ENCODE measurements at regions not wholly inside any gene's neighbourhood (a gene's known extent, or its start where the extent isn't known, plus 50 kb on each side); places are given as distances from the start of the nearest gene placed in this dataset.

GRCh38 chr11:23124996-23125395 lies 264.7 kb upstream of the CCDC179 start:
- no peak overlapping the region for H3K27ac Mint-ChIP-seq
- H3K4me1 Mint-ChIP-seq = no peaks in the 10 kb centered on the region
- H3K9me3 ChIP-seq (ENCODE audit: low read length) = no peaks in the 10 kb centered on the region
- no peaks in the 10 kb centered on the region for H3K27me3 Mint-ChIP-seq
- no peaks in the 10 kb centered on the region for H3K36me3 Mint-ChIP-seq
- H3K36me3 ChIP-seq (ENCODE audit: insufficient read depth, low read length) = no peaks in the 10 kb centered on the region
- CTCF ChIA-PET = no interaction called here
- H3K4me3 Mint-ChIP-seq = no peak overlapping the region
- no peaks in the 10 kb centered on the region for H3K4me1 ChIP-seq (ENCODE audit: insufficient read depth, low read length)
- POLR2A ChIA-PET = no interaction called here
- H3K27ac ChIP-seq (ENCODE audit: low read depth, low read length) = no peak overlapping the region
- no peak overlapping the region for H3K4me3 ChIP-seq (ENCODE audit: low read length)
- peaks cover 0 to 24% (median 8%) of the 10 kb centered on the region in 5 donors for H3K9me3 Mint-ChIP-seq
- H3K27me3 ChIP-seq (ENCODE audit: insufficient read depth, low read length, poor library complexity, severe bottlenecking) = no peaks in the 10 kb centered on the region
- DNase-seq = no peak

- Histone ChIP-seq H3K4me1 (ENCODE audit: insufficient read depth, low read length) (no peaks in the 10 kb centered on the region), H3K27me3 (ENCODE audit: insufficient read depth, low read length, poor library complexity, severe bottlenecking) (no peaks in the 10 kb centered on the region), H3K36me3 (ENCODE audit: insufficient read depth, low read length) (no peaks in the 10 kb centered on the region), H3K9me3 (ENCODE audit: low read length) (peaks cover 4% of the 10 kb centered on the region), H3K4me3 (ENCODE audit: low read length) (no peak overlapping the region), H3K27ac (ENCODE audit: low read depth, low read length) (no peak overlapping the region)
- no peak overlapping the region for H3K4me3 Mint-ChIP-seq
- no peak for DNase-seq
- peaks cover 0 to 7% (median 0%) of the 10 kb centered on the region in 3 donors for H3K36me3 Mint-ChIP-seq
- peaks cover 11 to 37% (median 24%) of the 10 kb centered on the region in 5 donors for H3K9me3 Mint-ChIP-seq
- CTCF ChIA-PET = no interaction called here
- no peaks in the 10 kb centered on the region for H3K4me1 Mint-ChIP-seq
- no peaks in the 10 kb centered on the region for H3K27me3 Mint-ChIP-seq
- no peak overlapping the region for H3K27ac Mint-ChIP-seq
- POLR2A ChIA-PET = no interaction called here
Measured at GRCh38 chr11:23127706-23128105, 267.4 kb upstream of the CCDC179 start.

GRCh38 chr11:23134627-23135026 lies 274.4 kb upstream of the CCDC179 start:
- peaks cover 4% of the 10 kb centered on the region for H3K9me3 ChIP-seq (ENCODE audit: low read length)
- H3K4me3 Mint-ChIP-seq = no peak overlapping the region
- no peaks in the 10 kb centered on the region for H3K36me3 ChIP-seq (ENCODE audit: insufficient read depth, low read length)
- peaks cover 22 to 46% (median 26%) of the 10 kb centered on the region in 5 donors for H3K9me3 Mint-ChIP-seq
- no peak overlapping the region for H3K27ac Mint-ChIP-seq
- H3K27me3 ChIP-seq (ENCODE audit: insufficient read depth, low read length, poor library complexity, severe bottlenecking) = no peaks in the 10 kb centered on the region
- CTCF ChIA-PET = interaction anchor here (1.4 kb wide), 1 partner anchor 13 kb away, joined by 3 read pairs; no protein-coding TSS in a partner anchor
- POLR2A ChIA-PET = no interaction called here
- DNase-seq = no peak
- no peak overlapping the region for H3K4me3 ChIP-seq (ENCODE audit: low read length)
- peaks cover 0 to 9% (median 0%) of the 10 kb centered on the region in 3 donors for H3K36me3 Mint-ChIP-seq
- H3K4me1 Mint-ChIP-seq = no peaks in the 10 kb centered on the region
- H3K4me1 ChIP-seq (ENCODE audit: insufficient read depth, low read length) = no peaks in the 10 kb centered on the region
- no peaks in the 10 kb centered on the region for H3K27me3 Mint-ChIP-seq
- no peak overlapping the region for H3K27ac ChIP-seq (ENCODE audit: low read depth, low read length)

GRCh38 chr11:23138761-23139160 lies 278.5 kb upstream of the CCDC179 start:
- H3K27me3 ChIP-seq (ENCODE audit: insufficient read depth, low read length, poor library complexity, severe bottlenecking) = no peaks in the 10 kb centered on the region
- no peaks in the 10 kb centered on the region for H3K36me3 ChIP-seq (ENCODE audit: insufficient read depth, low read length)
- no peak overlapping the region for H3K4me3 Mint-ChIP-seq
- no peak for DNase-seq
- no peaks in the 10 kb centered on the region for H3K4me1 Mint-ChIP-seq
- POLR2A ChIA-PET = no interaction called here
- peaks cover 4 to 21% (median 14%) of the 10 kb centered on the region in 5 donors for H3K9me3 Mint-ChIP-seq
- H3K27me3 Mint-ChIP-seq = no peaks in the 10 kb centered on the region
- H3K27ac ChIP-seq (ENCODE audit: low read depth, low read length) = no peak overlapping the region
- H3K36me3 Mint-ChIP-seq = peaks cover 0 to 4% (median 0%) of the 10 kb centered on the region in 3 donors
- H3K27ac Mint-ChIP-seq = no peak overlapping the region
- no peaks in the 10 kb centered on the region for H3K9me3 ChIP-seq (ENCODE audit: low read length)
- H3K4me3 ChIP-seq (ENCODE audit: low read length) = no peak overlapping the region
- CTCF ChIA-PET = no interaction called here
- H3K4me1 ChIP-seq (ENCODE audit: insufficient read depth, low read length) = no peaks in the 10 kb centered on the region

- DNase-seq = no peak
- H3K4me3 ChIP-seq (ENCODE audit: low read length) = no peak overlapping the region
- POLR2A ChIA-PET = no interaction called here
- no peak overlapping the region for H3K27ac ChIP-seq (ENCODE audit: low read depth, low read length)
- H3K4me1 Mint-ChIP-seq = no peaks in the 10 kb centered on the region
- no peak overlapping the region for H3K4me3 Mint-ChIP-seq
- H3K36me3 Mint-ChIP-seq = peaks cover 0 to 4% (median 0%) of the 10 kb centered on the region in 3 donors
- H3K27ac Mint-ChIP-seq = no peak overlapping the region
- H3K4me1 ChIP-seq (ENCODE audit: insufficient read depth, low read length) = no peaks in the 10 kb centered on the region
- no peaks in the 10 kb centered on the region for H3K27me3 Mint-ChIP-seq
- CTCF ChIA-PET = no interaction called here
- no peaks in the 10 kb centered on the region for H3K36me3 ChIP-seq (ENCODE audit: insufficient read depth, low read length)
- no peaks in the 10 kb centered on the region for H3K9me3 ChIP-seq (ENCODE audit: low read length)
- no peaks in the 10 kb centered on the region for H3K27me3 ChIP-seq (ENCODE audit: insufficient read depth, low read length, poor library complexity, severe bottlenecking)
- peaks cover 2 to 15% (median 7%) of the 10 kb centered on the region in 5 donors for H3K9me3 Mint-ChIP-seq
Measured at GRCh38 chr11:23143022-23143421, 282.7 kb upstream of the CCDC179 start.

GRCh38 chr11:23151819-23152218 lies 291.5 kb upstream of the CCDC179 start:
- no peaks in the 10 kb centered on the region for H3K9me3 ChIP-seq (ENCODE audit: low read length)
- H3K4me3 Mint-ChIP-seq = no peak overlapping the region
- no peaks in the 10 kb centered on the region for H3K4me1 Mint-ChIP-seq
- H3K27me3 Mint-ChIP-seq = peaks cover 0 to 1% of the 10 kb centered on the region in 2 donors
- H3K27ac ChIP-seq (ENCODE audit: low read depth, low read length) = no peak overlapping the region
- no peak overlapping the region for H3K27ac Mint-ChIP-seq
- no peak for DNase-seq
- H3K36me3 Mint-ChIP-seq = no peaks in the 10 kb centered on the region
- POLR2A ChIA-PET = no interaction called here
- H3K4me1 ChIP-seq (ENCODE audit: insufficient read depth, low read length) = no peaks in the 10 kb centered on the region
- CTCF ChIA-PET = no interaction called here
- H3K36me3 ChIP-seq (ENCODE audit: insufficient read depth, low read length) = no peaks in the 10 kb centered on the region
- H3K9me3 Mint-ChIP-seq = peaks cover 4 to 6% (median 5%) of the 10 kb centered on the region in 5 donors
- no peak overlapping the region for H3K4me3 ChIP-seq (ENCODE audit: low read length)
- H3K27me3 ChIP-seq (ENCODE audit: insufficient read depth, low read length, poor library complexity, severe bottlenecking) = no peaks in the 10 kb centered on the region

GRCh38 chr11:23155503-23155902 lies 295.2 kb upstream of the CCDC179 start:
- no peak for DNase-seq
- no peak overlapping the region for H3K4me3 Mint-ChIP-seq
- no peak overlapping the region for H3K4me3 ChIP-seq (ENCODE audit: low read length)
- peaks cover 0 to 1% of the 10 kb centered on the region in 2 donors for H3K27me3 Mint-ChIP-seq
- no peak overlapping the region for H3K27ac Mint-ChIP-seq
- no peaks in the 10 kb centered on the region for H3K4me1 ChIP-seq (ENCODE audit: insufficient read depth, low read length)
- ChIA-PET CTCF (no interaction called here), POLR2A (no interaction called here)
- H3K27me3 ChIP-seq (ENCODE audit: insufficient read depth, low read length, poor library complexity, severe bottlenecking) = no peaks in the 10 kb centered on the region
- H3K4me1 Mint-ChIP-seq = no peaks in the 10 kb centered on the region
- no peaks in the 10 kb centered on the region for H3K36me3 ChIP-seq (ENCODE audit: insufficient read depth, low read length)
- no peak overlapping the region for H3K27ac ChIP-seq (ENCODE audit: low read depth, low read length)
- H3K9me3 Mint-ChIP-seq = peaks cover 3 to 7% (median 5%) of the 10 kb centered on the region in 5 donors
- no peaks in the 10 kb centered on the region for H3K36me3 Mint-ChIP-seq
- H3K9me3 ChIP-seq (ENCODE audit: low read length) = no peaks in the 10 kb centered on the region

- Histone ChIP-seq H3K4me1 (ENCODE audit: insufficient read depth, low read length) (no peaks in the 10 kb centered on the region), H3K4me3 (ENCODE audit: low read length) (no peak overlapping the region), H3K36me3 (ENCODE audit: insufficient read depth, low read length) (no peaks in the 10 kb centered on the region), H3K9me3 (ENCODE audit: low read length) (no peaks in the 10 kb centered on the region), H3K27ac (ENCODE audit: low read depth, low read length) (no peak overlapping the region), H3K27me3 (ENCODE audit: insufficient read depth, low read length, poor library complexity, severe bottlenecking) (no peaks in the 10 kb centered on the region)
- H3K9me3 Mint-ChIP-seq = peaks cover 0 to 16% (median 0%) of the 10 kb centered on the region in 5 donors
- no peaks in the 10 kb centered on the region for H3K36me3 Mint-ChIP-seq
- CTCF ChIA-PET = no interaction called here
- no peak overlapping the region for H3K4me3 Mint-ChIP-seq
- no peak for DNase-seq
- POLR2A ChIA-PET = no interaction called here
- H3K27ac Mint-ChIP-seq = no peak overlapping the region
- no peaks in the 10 kb centered on the region for H3K27me3 Mint-ChIP-seq
- no peaks in the 10 kb centered on the region for H3K4me1 Mint-ChIP-seq
Measured at GRCh38 chr11:23164022-23164421, 303.7 kb upstream of the CCDC179 start.

GRCh38 chr11:23166376-23166775 lies 306.1 kb upstream of the CCDC179 start:
- CTCF ChIA-PET = no interaction called here
- Histone ChIP-seq H3K4me1 (ENCODE audit: insufficient read depth, low read length) (no peaks in the 10 kb centered on the region), H3K27ac (ENCODE audit: low read depth, low read length) (no peak overlapping the region), H3K4me3 (ENCODE audit: low read length) (no peak overlapping the region), H3K27me3 (ENCODE audit: insufficient read depth, low read length, poor library complexity, severe bottlenecking) (no peaks in the 10 kb centered on the region), H3K36me3 (ENCODE audit: insufficient read depth, low read length) (no peaks in the 10 kb centered on the region), H3K9me3 (ENCODE audit: low read length) (no peaks in the 10 kb centered on the region)
- no peak overlapping the region for H3K4me3 Mint-ChIP-seq
- H3K4me1 Mint-ChIP-seq = no peaks in the 10 kb centered on the region
- no peaks in the 10 kb centered on the region for H3K27me3 Mint-ChIP-seq
- POLR2A ChIA-PET = no interaction called here
- peaks cover 0 to 16% (median 0%) of the 10 kb centered on the region in 5 donors for H3K9me3 Mint-ChIP-seq
- no peaks in the 10 kb centered on the region for H3K36me3 Mint-ChIP-seq
- DNase-seq = no peak
- H3K27ac Mint-ChIP-seq = no peak overlapping the region
